Peyer's patch (tissue), 4 donors: ENCODE measurements at regions not wholly inside any gene's neighbourhood (a gene's known extent, or its start where the extent isn't known, plus 50 kb on each side); places are given as distances from the start of the nearest gene placed in this dataset.

ENCODE experiments used
- DNase-seq, 3 donors: peaks; one replicate each; pipeline ENCODE4 v3.0.0-alpha.2; 2017 to 2019
- H3K27ac ChIP-seq, 4 donors: fragments of 200-600 bp; sonication (generic); one replicate each; pipeline ENCODE4 v1.5.1; 2016 to 2019
- H3K27me3 ChIP-seq, 2 donors: fragments of 200-600 bp; sonication (generic); one replicate each; pipeline ENCODE4 v1.5.1; 2019
- H3K36me3 ChIP-seq, 3 donors: fragments of 200-600 bp; sonication (generic); one replicate each; pipeline ENCODE4 v1.5.1; 2016 to 2019
- H3K4me1 ChIP-seq, 4 donors: fragments of 200-600 bp; sonication (generic); one replicate each; pipeline ENCODE4 v1.5.1; 2016 to 2019
- H3K4me3 ChIP-seq, 4 donors: fragments of 200-600 bp; sonication (generic); 1 replicate in 3 of 4; 2 replicates in 1 of 4; pipeline ENCODE4 v1.5.1; 2016 to 2019; ENCODE audit warnings: mild to moderate bottlenecking in 1 of 4
- H3K9me3 ChIP-seq, 4 donors: fragments of 200-600 bp; sonication (generic); one replicate each; pipeline ENCODE4 v1.5.1; 2016 to 2019; ENCODE audit warnings: mild to moderate bottlenecking in 1 of 4
- POLR2A ChIP-seq, 2 donors: fragments of 450-650 bp; IDR thresholded peaks; one replicate each; pipeline ENCODE4 v1.5.1; 2017; ENCODE audit warnings: antibody characterized with exemption in 2 of 2, mild to moderate bottlenecking in 2 of 2, moderate library complexity in 2 of 2
- TF ChIP-seq, protein P1 (sequence below), 6 experiments: fragments of 450-650 bp in 4 of 6; fragments of 200-600 bp in 2 of 6; sonication (generic) in 1 of 6; IDR thresholded peaks; one replicate each; pipeline ENCODE4 v1.5.1; 2017 to 2019; ENCODE audit warnings: antibody characterized with exemption in 6 of 6, mild to moderate bottlenecking in 3 of 6, moderate library complexity in 1 of 6

DNA sequence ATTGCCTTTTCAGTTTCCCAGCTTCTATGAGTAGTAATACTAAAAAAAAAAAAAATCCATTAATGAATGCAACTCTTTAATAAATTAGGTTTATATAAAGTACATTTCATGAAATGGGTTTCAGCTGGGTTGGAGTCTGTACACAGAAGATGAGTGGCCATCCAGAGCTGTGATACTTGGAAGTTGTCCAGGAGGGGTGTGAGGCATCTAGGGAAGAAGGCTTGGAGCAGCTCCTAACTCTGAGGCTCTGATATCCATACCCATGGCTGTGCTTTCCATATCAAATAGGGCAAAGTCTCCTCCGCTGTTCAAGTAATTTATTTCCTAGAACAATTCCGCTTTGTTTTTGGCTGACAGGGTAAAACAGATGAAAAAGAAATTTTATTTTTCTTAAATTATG lies 423.3 kb upstream of the TENM3 start:
- Histone ChIP-seq H3K36me3 (no peaks in the 10 kb centered on the region), H3K4me3 (no peak overlapping the region), H3K9me3 (no peaks in the 10 kb centered on the region), H3K27ac (no peak overlapping the region), H3K4me1 (no peaks in the 10 kb centered on the region), H3K27me3 (no peaks in the 10 kb centered on the region)
- TF ChIP-seq, protein P1, sequence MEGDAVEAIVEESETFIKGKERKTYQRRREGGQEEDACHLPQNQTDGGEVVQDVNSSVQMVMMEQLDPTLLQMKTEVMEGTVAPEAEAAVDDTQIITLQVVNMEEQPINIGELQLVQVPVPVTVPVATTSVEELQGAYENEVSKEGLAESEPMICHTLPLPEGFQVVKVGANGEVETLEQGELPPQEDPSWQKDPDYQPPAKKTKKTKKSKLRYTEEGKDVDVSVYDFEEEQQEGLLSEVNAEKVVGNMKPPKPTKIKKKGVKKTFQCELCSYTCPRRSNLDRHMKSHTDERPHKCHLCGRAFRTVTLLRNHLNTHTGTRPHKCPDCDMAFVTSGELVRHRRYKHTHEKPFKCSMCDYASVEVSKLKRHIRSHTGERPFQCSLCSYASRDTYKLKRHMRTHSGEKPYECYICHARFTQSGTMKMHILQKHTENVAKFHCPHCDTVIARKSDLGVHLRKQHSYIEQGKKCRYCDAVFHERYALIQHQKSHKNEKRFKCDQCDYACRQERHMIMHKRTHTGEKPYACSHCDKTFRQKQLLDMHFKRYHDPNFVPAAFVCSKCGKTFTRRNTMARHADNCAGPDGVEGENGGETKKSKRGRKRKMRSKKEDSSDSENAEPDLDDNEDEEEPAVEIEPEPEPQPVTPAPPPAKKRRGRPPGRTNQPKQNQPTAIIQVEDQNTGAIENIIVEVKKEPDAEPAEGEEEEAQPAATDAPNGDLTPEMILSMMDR (IDR thresholded peaks at IDR 0.05) = no peak
- no peak for TF ChIP-seq POLR2A (IDR thresholded peaks at IDR 0.05)
- no peak for DNase-seq

DNA sequence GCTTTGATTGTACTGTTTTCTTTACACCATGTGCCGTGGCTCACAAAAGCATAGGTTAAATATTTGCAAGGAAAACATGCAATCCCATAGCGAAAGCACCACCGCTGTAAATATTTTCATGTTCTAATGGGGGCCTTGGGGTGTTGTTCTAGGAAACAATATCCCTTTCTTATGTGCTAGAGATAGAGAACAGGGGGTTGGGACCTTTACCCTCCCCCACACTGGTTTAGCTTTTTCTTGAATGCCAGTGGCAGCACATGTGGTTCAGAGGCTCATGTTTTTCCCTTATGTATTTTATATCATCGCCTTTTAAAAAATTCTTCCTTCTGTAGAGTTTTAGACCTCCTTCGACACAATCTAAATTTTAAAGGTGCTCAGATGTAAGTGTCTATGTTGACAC lies 422.6 kb upstream of the TENM3 start:
- TF ChIP-seq POLR2A (IDR thresholded peaks at IDR 0.05) = no peak
- TF ChIP-seq, protein P1 (IDR thresholded peaks at IDR 0.05) = no peak
- no peaks in the 10 kb centered on the region for H3K4me1 ChIP-seq
- no peaks in the 10 kb centered on the region for H3K9me3 ChIP-seq
- no peaks in the 10 kb centered on the region for H3K27me3 ChIP-seq
- H3K4me3 ChIP-seq = no peak overlapping the region
- no peak for DNase-seq
- H3K27ac ChIP-seq = no peak overlapping the region
- H3K36me3 ChIP-seq = no peaks in the 10 kb centered on the region

DNA sequence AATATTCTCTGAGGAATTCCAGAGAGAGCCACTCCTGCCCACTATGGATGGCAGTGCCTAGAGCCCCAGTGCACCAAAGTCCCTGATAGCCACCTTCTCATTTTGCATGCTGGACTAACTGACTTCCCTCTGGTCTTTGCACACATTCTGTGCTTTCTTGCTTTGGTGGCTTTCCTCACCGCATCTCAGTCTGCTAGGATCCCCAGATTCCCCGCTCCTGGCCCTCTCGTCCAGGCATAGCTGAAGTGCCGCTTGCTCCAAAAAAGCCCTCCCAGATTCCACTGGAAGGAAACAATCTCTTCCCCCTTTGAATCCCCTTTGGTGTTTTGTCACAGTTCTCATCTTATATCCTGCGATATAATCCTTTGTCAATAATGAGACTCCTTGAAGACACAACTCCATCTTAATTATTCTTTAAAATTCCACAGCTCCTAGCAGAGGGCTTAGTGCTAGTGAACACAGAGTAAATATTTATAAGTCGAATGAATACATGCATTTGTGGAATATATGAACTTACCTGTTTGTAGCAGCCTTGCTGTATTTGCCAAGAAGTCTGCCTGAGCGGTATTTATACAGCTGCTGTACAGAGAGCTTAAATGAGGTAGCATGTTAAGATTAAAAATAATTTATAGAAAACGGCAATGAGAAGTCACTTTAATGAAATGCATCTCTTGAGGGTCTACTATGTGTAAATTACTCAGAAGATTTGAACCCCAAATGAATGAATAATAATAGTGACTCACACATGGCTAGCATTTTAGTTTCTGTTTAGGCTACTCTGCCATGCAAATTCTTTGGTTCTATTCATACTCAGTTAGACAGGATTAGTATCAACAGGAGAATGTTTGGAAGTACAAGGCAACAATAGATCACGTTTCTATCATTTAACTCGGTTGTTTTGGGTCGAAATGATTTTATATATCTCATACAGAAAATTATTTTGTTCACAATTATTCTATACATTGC lies 421.9 kb upstream of the TENM3 start:
- no peak overlapping the region for H3K4me3 ChIP-seq
- no peak for DNase-seq
- no peaks in the 10 kb centered on the region for H3K36me3 ChIP-seq
- no peaks in the 10 kb centered on the region for H3K9me3 ChIP-seq
- H3K27me3 ChIP-seq = no peaks in the 10 kb centered on the region
- TF ChIP-seq POLR2A (IDR thresholded peaks at IDR 0.05) = no peak
- TF ChIP-seq, protein P1 (IDR thresholded peaks at IDR 0.05) = no peak
- H3K27ac ChIP-seq = no peak overlapping the region
- no peaks in the 10 kb centered on the region for H3K4me1 ChIP-seq

DNA sequence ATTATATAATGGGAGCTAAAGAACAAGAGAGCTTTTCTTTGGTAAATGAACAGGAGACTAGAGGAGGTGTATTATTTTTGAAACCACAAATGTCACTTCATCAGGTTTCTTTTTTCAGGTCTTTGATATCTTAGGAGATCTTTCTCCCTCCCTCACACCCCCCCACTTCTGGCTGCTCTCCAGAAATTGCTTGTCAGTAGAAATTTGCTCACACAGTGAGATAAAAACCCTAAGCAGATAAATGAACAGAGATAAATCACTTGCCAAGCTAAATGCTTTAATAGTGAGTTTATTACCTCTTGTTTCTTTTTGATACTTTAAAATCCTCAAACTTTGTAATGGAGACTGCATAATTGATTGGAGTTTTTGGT lies 421.2 kb upstream of the TENM3 start:
- no peak for DNase-seq
- H3K4me3 ChIP-seq = no peak overlapping the region
- H3K36me3 ChIP-seq = no peaks in the 10 kb centered on the region

DNA sequence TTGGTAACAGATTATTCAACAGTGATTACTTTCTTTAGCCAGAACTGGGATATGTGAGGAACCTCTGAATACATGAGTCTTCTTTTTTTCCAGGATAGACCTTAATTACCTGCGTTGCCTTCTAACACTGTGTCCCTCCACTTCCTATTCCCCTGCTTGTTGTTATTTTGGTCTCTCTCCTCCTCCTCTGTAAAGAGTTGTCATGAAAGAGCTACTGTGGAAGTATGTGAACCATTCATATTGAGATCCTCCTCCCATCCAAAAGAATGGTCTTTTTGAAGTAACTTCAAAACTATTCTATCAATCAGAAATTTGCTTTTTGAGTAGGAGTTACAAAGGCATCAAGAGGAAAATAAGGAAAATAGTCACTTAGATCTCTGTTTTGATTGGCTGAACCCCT lies 420.0 kb upstream of the TENM3 start:
- no peaks in the 10 kb centered on the region for H3K27me3 ChIP-seq
- no peak overlapping the region for H3K27ac ChIP-seq
- H3K4me3 ChIP-seq = no peak overlapping the region
- TF ChIP-seq POLR2A (IDR thresholded peaks at IDR 0.05) = no peak
- TF ChIP-seq, protein P1 (IDR thresholded peaks at IDR 0.05) = no peak
- H3K4me1 ChIP-seq = no peaks in the 10 kb centered on the region
- no peak for DNase-seq
- no peaks in the 10 kb centered on the region for H3K36me3 ChIP-seq
- no peaks in the 10 kb centered on the region for H3K9me3 ChIP-seq

More for the DNA sequence above, 421.2 kb upstream of the TENM3 start:
- Histone ChIP-seq H3K9me3 (no peaks in the 10 kb centered on the region), H3K4me1 (no peaks in the 10 kb centered on the region), H3K27ac (no peak overlapping the region), H3K27me3 (no peaks in the 10 kb centered on the region)
- TF ChIP-seq POLR2A (IDR thresholded peaks at IDR 0.05) = no peak
- TF ChIP-seq, protein P1 (IDR thresholded peaks at IDR 0.05) = no peak
